ENCODE measurements at regions not wholly inside any gene's neighbourhood (a gene's known extent, or its start where the extent isn't known, plus 50 kb on each side); places are given as distances from the start of the nearest gene placed in this dataset.
"Not testable (repeated sequence)": the region's sequence is repeated elsewhere in the genome, so short reads cannot be mapped to it uniquely, and the experiment has no call there.

GRCh38 chr13:22889376-22889775, 291.4 kb upstream of the SGCG start:
- in situ Hi-C loops (cut with MboI); H3K9me1 ChIP-seq (ENCODE audit: control insufficient read depth, insufficient read depth, low read length); DNase-seq (ENCODE audit: extremely low read depth in 1 of 4, low spot score in 3 of 4); H3K4me2 ChIP-seq (ENCODE audit: insufficient read depth, low read length); H3K9me3 ChIP-seq (replicated peaks; ENCODE audit: control insufficient read depth, insufficient read depth, low read depth, low read length); FAIRE-seq; BruUV-seq (replicated peaks); H2AFZ ChIP-seq (ENCODE audit: low read depth, low read length); H3K79me2 ChIP-seq (ENCODE audit: control insufficient read depth, insufficient read depth, low read length); intact Hi-C loops (cut with micrococcal nuclease); H3K9ac ChIP-seq (ENCODE audit: insufficient read depth in 1 of 2, low read depth in 2 of 2, low read length in 2 of 2); H3K36me3 ChIP-seq (ENCODE audit: control insufficient read depth, insufficient read depth, low read length); ATAC-seq; CTCF ChIA-PET (ENCODE audit: low intra/inter-chr PET ratio); H3K4me3 ChIP-seq; H3K27ac ChIP-seq (ENCODE audit: extremely low read depth, low read depth, low read length); POLR2A ChIA-PET; H3K27me3 ChIP-seq (ENCODE audit: control insufficient read depth in 2 of 2, insufficient read depth in 2 of 2, low read length in 2 of 2); H3K4me1 ChIP-seq (replicated peaks in 1 of 2; ENCODE audit: control insufficient read depth in 2 of 2, insufficient read depth in 2 of 2, low read length in 2 of 2); H4K20me1 ChIP-seq (replicated peaks; ENCODE audit: control insufficient read depth, insufficient read depth, low read length): not testable (repeated sequence)
- 34% methylated on average over 4 of the region's 5 CpGs for WGBS (ENCODE audit: insufficient coverage, low coverage, missing lambda C conversion rate)

- CTCF ChIA-PET (ENCODE audit: low intra/inter-chr PET ratio), result no interaction called here
- Histone ChIP-seq H3K9me1 (ENCODE audit: control insufficient read depth, insufficient read depth, low read length) (no peaks in the 10 kb centered on the region), H3K4me1 (replicated peaks in 1 of 2; ENCODE audit: control insufficient read depth in 2 of 2, insufficient read depth in 2 of 2, low read length in 2 of 2) (peaks cover 0 to 9% of the 10 kb centered on the region in 2 experiments; a peak in 2 of 5 replicates), H3K27me3 (ENCODE audit: control insufficient read depth in 2 of 2, insufficient read depth in 2 of 2, low read length in 2 of 2) (no peaks in the 10 kb centered on the region), H3K36me3 (ENCODE audit: control insufficient read depth, insufficient read depth, low read length) (no peaks in the 10 kb centered on the region), H3K9me3 (replicated peaks; ENCODE audit: control insufficient read depth, insufficient read depth, low read depth, low read length) (no peaks in the 10 kb centered on the region), H3K9ac (ENCODE audit: insufficient read depth in 1 of 2, low read depth in 2 of 2, low read length in 2 of 2) (no peak overlapping the region), H3K27ac (ENCODE audit: extremely low read depth, low read depth, low read length) (no peak overlapping the region), H3K79me2 (ENCODE audit: control insufficient read depth, insufficient read depth, low read length) (no peaks in the 10 kb centered on the region), H3K4me2 (ENCODE audit: insufficient read depth, low read length) (no peak overlapping the region), H2AFZ (ENCODE audit: low read depth, low read length) (no peak overlapping the region), H3K4me3 (no peak overlapping the region), H4K20me1 (replicated peaks; ENCODE audit: control insufficient read depth, insufficient read depth, low read length) (no peaks in the 10 kb centered on the region)
- no peak for FAIRE-seq
- no peak for ATAC-seq
- DNase-seq (ENCODE audit: extremely low read depth in 1 of 4, low spot score in 3 of 4), result no peak
- POLR2A ChIA-PET, result no interaction called here
- no TSS peak for BruUV-seq (replicated peaks)
- intact Hi-C loops (cut with micrococcal nuclease) (no loop called here), in situ Hi-C loops (cut with MboI) (no loop called here)
- 29% methylated on average over 4 of the region's 4 CpGs for WGBS (ENCODE audit: insufficient coverage, low coverage, missing lambda C conversion rate)
- no peak for TF ChIP-seq GABPB1 (CRISPR knock-in tag; IDR thresholded peaks at IDR 0.05)
- peak; percentile 24 for TF ChIP-seq NFIC (IDR thresholded peaks at IDR 0.05)
- TF ChIP-seq RERE (CRISPR knock-in tag; IDR thresholded peaks at IDR 0.05; ENCODE audit: borderline replicate concordance), result no peak
- TF ChIP-seq ZNF75A (CRISPR knock-in tag; IDR thresholded peaks at IDR 0.05), result no peak
- TF ChIP-seq BRCA1 (IDR thresholded peaks at IDR 0.05), result no peak
- no peak for TF ChIP-seq BRCA1 (CRISPR knock-in tag; IDR thresholded peaks at IDR 0.05)
Observed at GRCh38 chr13:22893204-22893603, 287.6 kb upstream of the SGCG start.
